Endothelial cell of hepatic sinusoid (primary cell): ENCODE measurements at regions not wholly inside any gene's neighbourhood (a gene's known extent, or its start where the extent isn't known, plus 50 kb on each side); places are given as distances from the start of the nearest gene placed in this dataset.

Experiments
- in situ Hi-C: cut with HindIII; loops from 2 replicates; pipeline ENCODE4 v1.10.0; 2017; ENCODE audit warnings: low sequenced_read_pairs

GRCh38 chr4:144456196-144456595, 189.8 kb upstream of the HHIP start:
- in situ Hi-C loops = no loop called here

- in situ Hi-C loops = no loop called here
Observed at GRCh38 chr4:144461906-144462305, 184.1 kb upstream of the HHIP start.

DNA sequence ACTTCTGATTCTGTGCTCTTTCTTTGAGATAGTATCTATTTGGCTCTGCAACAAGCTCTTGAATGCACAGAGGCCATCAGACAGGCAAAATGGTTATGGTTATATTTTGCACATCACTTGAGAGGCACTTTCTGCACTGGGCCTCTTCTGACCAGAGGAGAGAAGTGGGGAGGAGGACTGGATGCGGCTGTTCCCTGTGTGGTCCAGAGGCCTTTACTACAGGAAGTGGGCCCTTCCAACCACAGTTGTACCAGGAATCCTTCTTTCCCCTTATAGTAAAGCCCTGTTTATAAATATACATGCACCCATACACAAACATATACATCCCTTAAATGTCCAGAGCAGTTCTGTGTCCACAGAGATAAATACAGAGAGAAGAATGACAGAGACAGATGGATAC, 182.7 kb upstream of the HHIP start:
- in situ Hi-C loops = no loop called here

DNA sequence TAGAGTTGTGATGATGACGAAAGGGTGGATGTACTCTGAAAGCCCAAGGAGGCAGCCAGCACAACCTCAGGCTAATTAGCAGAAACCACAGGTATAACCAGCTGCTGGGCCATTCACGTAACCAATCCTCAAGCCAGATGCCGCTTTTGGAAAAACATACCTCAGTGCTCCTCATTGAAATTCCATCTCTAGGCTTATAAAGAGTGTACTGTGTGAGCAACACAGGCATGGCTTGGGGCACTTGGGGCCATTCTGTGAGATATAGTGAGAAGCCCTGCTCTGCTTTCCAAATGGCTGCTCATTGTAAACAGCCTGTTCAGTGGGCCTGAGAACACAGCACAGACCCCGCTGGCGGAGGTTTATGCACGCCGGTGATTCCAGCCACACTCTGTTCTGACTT, 182.1 kb upstream of the HHIP start:
- in situ Hi-C loops = no loop called here

GRCh38 chr4:144465546-144465945, 180.4 kb upstream of the HHIP start:
- in situ Hi-C loops = no loop called here

DNA sequence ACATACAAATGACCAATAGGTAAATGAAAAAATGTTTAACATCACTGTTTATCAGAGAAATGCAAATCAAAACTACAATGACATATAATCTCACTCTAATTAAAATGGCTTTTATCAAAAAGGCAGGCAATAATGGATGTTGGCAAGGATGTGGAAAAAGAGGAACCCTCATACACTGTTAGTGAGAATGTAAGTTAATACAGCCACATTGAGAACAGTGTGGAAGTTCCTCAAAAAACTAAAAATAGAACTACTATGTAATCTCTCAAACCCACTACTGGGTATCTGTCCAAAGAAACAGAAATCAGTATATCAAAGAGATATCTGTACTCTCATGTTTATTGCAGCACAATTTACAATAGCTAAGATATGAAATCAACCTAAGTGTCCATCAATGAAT, 165.9 kb upstream of the HHIP start:
- in situ Hi-C loops = no loop called here

DNA sequence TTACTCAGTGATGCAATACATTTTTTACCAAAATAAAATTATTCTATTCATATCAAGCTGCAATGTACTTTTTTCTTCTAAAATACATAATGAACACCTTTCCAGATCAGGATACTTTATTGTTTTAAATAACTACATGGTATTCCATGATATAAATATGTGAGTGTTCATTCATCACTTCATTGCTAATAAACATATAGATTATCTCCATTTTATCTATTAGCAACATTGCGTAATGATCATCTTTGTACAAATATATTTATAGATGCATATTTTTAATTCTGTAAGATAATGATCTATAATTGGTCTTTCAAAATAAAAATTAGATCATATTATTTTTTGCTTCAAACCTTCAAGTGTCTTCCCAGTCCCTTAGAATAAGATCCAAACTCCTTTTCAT, 156.1 kb upstream of the HHIP start:
- in situ Hi-C loops = no loop called here

DNA sequence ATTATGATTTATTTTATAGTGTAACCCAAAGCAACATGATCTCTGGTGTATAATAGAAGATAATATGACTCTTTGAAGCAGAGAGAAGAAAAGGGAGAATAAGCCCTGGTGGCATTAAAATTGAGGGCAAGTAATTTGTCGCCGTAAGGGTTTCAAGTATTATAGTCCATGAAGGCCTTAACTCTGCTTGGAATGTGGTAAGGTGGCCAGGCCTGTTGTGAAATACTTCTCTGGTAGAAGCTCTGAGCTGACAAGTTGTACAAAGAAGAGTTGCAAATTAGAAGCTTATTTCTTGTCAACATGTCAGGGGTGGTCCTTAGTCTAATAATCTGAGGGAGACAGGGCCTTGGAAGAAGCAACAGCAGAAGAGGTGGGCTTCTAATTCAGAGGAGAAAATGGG, 151.7 kb upstream of the HHIP start:
- in situ Hi-C loops = no loop called here

- in situ Hi-C loops = no loop called here
Observed at GRCh38 chr4:144495944-144496343, 150.0 kb upstream of the HHIP start.

GRCh38 chr4:144499777-144500176, 146.2 kb upstream of the HHIP start:
- in situ Hi-C loops = no loop called here

DNA sequence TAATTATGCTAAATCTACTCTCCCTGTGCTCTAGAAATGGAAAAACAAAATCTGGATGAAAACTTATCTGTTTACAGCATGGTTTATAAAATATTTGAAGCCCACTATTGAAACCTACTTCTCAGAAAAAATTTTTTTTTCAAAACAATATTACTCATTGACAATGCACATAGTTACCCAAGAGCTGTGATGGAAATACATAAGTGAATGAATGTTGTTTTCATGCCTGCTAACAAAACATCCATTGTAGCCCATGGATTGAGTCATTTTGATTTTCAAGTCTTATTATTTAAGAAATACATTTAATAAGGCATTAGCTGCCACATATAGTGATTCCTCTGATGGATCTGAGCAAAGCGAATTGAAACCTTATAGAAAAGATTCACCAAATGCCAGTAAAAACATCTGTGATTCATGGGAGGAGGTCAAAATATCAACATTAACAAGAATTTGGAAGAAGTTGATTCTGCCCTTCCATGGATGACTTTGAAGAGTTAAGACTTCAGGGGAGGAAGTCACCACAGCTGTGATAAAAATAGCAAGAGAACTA, 144.7 kb upstream of the HHIP start:
- in situ Hi-C loops = no loop called here

DNA sequence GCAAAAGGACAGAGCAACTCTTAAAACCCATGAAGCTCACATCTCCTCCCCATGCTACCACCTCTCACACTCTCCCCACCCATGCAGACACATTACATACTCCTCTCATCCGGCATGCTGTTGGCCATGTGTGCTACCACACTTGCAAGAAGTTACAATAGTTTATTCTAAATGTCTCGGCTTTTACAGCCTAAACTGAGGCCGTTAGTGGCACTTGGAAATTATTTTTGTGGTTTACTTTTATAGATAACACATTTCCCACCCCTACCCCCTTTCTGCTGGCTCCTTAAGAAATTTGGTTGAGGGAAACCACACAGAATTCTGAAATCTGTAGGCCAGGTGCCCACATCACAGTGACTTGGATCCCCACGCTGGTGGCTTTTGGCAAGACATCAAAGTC, 141.1 kb upstream of the HHIP start:
- in situ Hi-C loops = no loop called here

DNA sequence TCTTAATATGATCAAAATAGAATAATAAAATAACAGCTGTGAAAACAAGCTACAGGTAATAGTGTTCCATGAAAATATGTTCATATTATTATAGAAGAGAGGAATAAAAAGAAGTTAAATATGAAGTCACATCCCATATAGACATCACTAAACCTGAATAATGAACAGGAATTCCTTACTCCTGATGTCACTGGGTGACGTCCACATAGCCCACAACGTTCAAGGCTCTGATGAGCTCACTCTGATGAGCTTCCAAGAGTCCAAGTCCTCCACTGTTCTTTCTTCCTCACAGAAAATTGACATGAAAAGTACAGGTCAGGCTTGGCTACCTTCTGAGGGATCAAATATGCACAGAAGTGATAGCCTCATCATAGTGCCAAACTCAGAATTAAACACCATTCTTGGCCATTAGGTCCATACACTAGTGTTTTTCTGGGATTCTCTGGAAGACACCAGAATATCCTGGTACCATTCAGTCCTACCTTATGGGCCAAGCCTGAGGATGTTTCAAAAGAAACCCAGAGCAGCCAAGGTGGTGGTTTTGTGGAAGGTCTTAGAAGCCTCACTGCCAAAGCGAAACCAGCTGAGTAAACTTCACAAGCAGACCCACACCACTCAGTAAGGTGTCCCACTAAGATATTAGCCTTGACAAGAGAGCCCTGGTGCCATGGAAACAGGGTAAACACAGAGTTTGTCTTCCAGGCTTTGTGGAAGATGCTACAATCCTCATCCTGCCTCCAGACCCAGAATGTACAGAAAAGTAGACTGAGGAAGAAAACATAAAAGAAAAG, 138.4 kb upstream of the HHIP start:
- in situ Hi-C loops = no loop called here

DNA sequence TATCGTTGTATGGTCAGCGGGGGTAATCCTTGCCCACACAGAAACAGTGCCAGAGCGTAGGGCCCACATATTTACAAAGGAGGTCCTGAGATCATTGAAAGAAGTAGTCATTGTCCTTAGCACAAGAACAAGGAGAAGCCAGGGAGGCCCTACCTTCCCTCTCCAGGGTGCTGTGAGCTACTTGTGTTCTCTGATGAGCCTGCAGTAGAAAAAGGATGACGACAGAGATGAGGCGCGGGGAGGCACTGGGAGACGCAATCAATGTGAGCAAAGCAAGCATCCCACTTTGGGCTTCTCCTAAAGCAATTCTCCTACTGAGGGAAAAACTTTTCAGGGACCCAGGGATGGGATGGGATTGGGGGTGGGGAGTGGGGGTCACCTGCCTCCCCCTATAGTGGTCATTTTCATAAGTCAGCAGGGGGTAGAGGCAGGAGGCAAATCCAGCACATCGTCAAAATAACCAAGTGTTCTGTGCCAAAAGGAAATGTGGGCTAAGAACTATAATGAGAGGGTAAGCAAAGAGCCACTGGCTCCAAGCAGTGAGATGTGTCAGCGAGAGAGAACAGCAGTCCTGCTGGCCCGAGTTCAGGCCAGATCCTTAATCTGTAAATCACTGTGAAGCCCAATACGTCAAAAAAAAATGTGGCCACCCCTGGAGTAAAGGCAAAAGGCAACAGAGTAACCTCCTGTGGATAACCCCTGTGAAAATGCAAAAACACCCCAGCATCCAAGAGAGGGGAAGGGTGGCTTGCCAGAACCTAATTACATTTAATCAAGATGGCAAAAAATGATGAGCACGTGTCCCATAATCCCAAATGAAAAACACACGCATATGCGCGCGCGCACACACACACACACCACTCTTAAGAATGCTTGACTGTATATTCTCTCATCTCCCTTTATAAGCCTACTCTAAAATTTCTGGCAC, 136.6 kb upstream of the HHIP start:
- in situ Hi-C loops = no loop called here

DNA sequence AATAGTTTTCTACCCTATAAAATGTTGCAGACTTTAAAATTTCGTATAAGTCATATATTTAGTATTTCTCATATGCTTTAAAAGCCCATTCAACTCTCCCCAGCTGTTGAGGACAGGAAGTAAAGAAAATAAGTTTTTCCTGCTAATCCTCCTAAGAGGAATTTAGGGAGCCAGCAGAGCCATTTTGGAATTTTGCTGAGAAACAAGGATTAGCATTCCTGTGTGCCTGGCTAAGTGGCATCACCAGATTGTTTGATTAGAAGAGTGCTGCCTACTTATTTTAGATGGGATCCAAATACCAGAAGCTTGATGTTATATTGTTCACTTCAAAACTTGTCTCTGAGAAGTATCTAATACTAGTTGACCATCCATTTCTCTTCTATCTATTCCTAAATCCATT, 131.2 kb upstream of the HHIP start:
- in situ Hi-C loops = no loop called here

DNA sequence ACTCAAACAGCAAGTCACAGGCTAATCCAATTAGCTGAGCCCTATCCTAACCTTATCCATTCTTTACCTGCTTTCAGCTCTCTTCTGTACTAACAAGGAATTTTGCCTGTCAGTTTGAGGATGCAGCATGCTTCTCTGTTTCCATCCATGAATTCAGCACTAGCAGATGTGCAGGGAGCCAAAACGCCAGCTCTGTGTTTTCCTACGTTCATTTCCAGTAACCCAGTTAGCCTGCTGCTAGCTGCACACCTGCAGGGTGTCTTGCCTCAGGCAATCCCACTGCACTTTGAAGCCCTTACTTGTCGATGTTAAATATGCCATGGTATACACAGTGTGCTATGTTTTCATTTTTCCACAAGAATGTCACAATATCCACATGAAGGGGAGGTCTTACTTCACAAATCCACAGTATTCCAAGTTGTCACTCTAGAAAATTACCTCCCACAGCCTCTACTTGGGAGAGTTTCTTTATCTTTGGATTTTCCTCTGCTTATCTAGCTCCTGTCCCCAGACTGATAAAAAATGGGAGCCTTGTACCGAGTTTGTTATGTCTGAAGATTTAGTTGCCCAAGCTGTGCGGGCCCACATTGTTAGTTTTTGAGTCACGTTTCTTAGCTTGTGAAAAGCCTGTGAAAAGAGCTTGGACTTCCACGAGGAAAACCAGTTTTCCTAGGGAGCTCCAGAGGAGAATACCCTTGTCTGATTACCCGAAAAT, 127.6 kb upstream of the HHIP start:
- in situ Hi-C loops = no loop called here

- in situ Hi-C loops = no loop called here
Observed at GRCh38 chr4:144531841-144532240, 114.1 kb upstream of the HHIP start.

GRCh38 chr4:144547678-144548298, 98.2 kb upstream of the HHIP start:
- in situ Hi-C loops = no loop called here

GRCh38 chr4:144556636-144557035, 89.3 kb upstream of the HHIP start:
- in situ Hi-C loops = no loop called here

DNA sequence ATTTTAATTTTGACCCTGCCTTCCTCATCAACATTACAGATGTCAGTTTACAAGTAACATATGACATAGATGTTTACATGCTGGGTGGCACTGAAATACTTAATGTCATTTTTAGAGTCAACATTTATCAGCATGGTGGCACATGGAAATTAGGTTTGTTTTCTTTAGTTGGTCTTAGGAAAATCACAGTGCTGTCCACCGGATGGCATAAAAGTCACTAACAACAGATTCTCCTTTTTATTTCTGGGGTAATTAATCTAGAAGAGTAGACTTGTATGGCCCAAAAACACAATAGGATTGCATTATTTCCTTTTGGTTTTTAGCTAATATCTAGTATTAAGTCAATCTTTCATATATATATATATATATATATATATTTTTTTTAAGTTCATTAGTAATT, 88.6 kb upstream of the HHIP start:
- in situ Hi-C loops = no loop called here
